ENCODE measurements at regions not wholly inside any gene's neighbourhood (a gene's known extent, or its start where the extent isn't known, plus 50 kb on each side); places are given as distances from the start of the nearest gene placed in this dataset.

- Histone ChIP-seq H3K27me3 (ENCODE audit: insufficient read depth, low read length) (no peaks in the 10 kb centered on the region), H2AFZ (ENCODE audit: low read depth, low read length) (no peak overlapping the region), H3K36me3 (ENCODE audit: insufficient read depth, low read length) (no peaks in the 10 kb centered on the region), H3K9me3 (ENCODE audit: insufficient read depth, low read depth, low read length) (no peaks in the 10 kb centered on the region), H3K27ac (ENCODE audit: low read depth, low read length) (no peak overlapping the region), H3K9ac (ENCODE audit: low read length) (no peak overlapping the region), H3K79me2 (ENCODE audit: insufficient read depth, low read length) (no peaks in the 10 kb centered on the region), H3K4me1 (ENCODE audit: insufficient read depth, low read length) (peaks cover 4% of the 10 kb centered on the region), H3K4me3 (ENCODE audit: insufficient read depth, low read depth, low read length) (no peak overlapping the region), H4K20me1 (ENCODE audit: insufficient read depth, low read length) (no peaks in the 10 kb centered on the region), H3K4me2 (ENCODE audit: low read length) (no peak overlapping the region)
- H3K27me3 Mint-ChIP-seq (ENCODE audit: low read depth, unreplicated experiment): no peaks in the 10 kb centered on the region
- H3K4me1 Mint-ChIP-seq (ENCODE audit: low read depth, unreplicated experiment): peaks cover 12% of the 10 kb centered on the region
- TF ChIP-seq EZH2 (IDR thresholded peaks at IDR 0.05; ENCODE audit: insufficient read depth, low read length): no peak
- TF ChIP-seq, protein P1, sequence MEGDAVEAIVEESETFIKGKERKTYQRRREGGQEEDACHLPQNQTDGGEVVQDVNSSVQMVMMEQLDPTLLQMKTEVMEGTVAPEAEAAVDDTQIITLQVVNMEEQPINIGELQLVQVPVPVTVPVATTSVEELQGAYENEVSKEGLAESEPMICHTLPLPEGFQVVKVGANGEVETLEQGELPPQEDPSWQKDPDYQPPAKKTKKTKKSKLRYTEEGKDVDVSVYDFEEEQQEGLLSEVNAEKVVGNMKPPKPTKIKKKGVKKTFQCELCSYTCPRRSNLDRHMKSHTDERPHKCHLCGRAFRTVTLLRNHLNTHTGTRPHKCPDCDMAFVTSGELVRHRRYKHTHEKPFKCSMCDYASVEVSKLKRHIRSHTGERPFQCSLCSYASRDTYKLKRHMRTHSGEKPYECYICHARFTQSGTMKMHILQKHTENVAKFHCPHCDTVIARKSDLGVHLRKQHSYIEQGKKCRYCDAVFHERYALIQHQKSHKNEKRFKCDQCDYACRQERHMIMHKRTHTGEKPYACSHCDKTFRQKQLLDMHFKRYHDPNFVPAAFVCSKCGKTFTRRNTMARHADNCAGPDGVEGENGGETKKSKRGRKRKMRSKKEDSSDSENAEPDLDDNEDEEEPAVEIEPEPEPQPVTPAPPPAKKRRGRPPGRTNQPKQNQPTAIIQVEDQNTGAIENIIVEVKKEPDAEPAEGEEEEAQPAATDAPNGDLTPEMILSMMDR (IDR thresholded peaks at IDR 0.05; ENCODE audit: insufficient read depth, low read depth, low read length): no peak
- DNase-seq (ENCODE audit: low read depth) (no peak), FAIRE-seq (no peak)
- H3K36me3 Mint-ChIP-seq (ENCODE audit: low read depth, unreplicated experiment): no peaks in the 10 kb centered on the region
- H3K27ac Mint-ChIP-seq (ENCODE audit: unreplicated experiment): peak overlapping the region; percentile 80
- H3K9me3 Mint-ChIP-seq (ENCODE audit: unreplicated experiment): peaks cover 4% of the 10 kb centered on the region
- H3K4me3 Mint-ChIP-seq (ENCODE audit: unreplicated experiment): no peak overlapping the region
Measured at GRCh38 chr11:128219731-128220120, 367.6 kb downstream of the ETS1 start.

- Histone ChIP-seq H3K79me2 (ENCODE audit: insufficient read depth, low read length) (no peaks in the 10 kb centered on the region), H3K27ac (ENCODE audit: low read depth, low read length) (no peak overlapping the region), H3K4me2 (ENCODE audit: low read length) (no peak overlapping the region), H3K27me3 (ENCODE audit: insufficient read depth, low read length) (no peaks in the 10 kb centered on the region), H3K4me1 (ENCODE audit: insufficient read depth, low read length) (peaks cover 4% of the 10 kb centered on the region), H2AFZ (ENCODE audit: low read depth, low read length) (no peak overlapping the region), H3K4me3 (ENCODE audit: insufficient read depth, low read depth, low read length) (no peak overlapping the region), H3K9me3 (ENCODE audit: insufficient read depth, low read depth, low read length) (no peaks in the 10 kb centered on the region), H3K9ac (ENCODE audit: low read length) (no peak overlapping the region), H3K36me3 (ENCODE audit: insufficient read depth, low read length) (no peaks in the 10 kb centered on the region), H4K20me1 (ENCODE audit: insufficient read depth, low read length) (no peaks in the 10 kb centered on the region)
- H3K27ac Mint-ChIP-seq (ENCODE audit: unreplicated experiment): no peak overlapping the region
- peaks cover 2% of the 10 kb centered on the region for H3K36me3 Mint-ChIP-seq (ENCODE audit: low read depth, unreplicated experiment)
- TF ChIP-seq, protein P1 (IDR thresholded peaks at IDR 0.05; ENCODE audit: insufficient read depth, low read depth, low read length): no peak
- no peak for TF ChIP-seq EZH2 (IDR thresholded peaks at IDR 0.05; ENCODE audit: insufficient read depth, low read length)
- no peak overlapping the region for H3K4me3 Mint-ChIP-seq (ENCODE audit: unreplicated experiment)
- no peaks in the 10 kb centered on the region for H3K27me3 Mint-ChIP-seq (ENCODE audit: low read depth, unreplicated experiment)
- H3K4me1 Mint-ChIP-seq (ENCODE audit: low read depth, unreplicated experiment): peaks cover 19% of the 10 kb centered on the region
- FAIRE-seq (no peak), DNase-seq (ENCODE audit: low read depth) (no peak)
- peaks cover 4% of the 10 kb centered on the region for H3K9me3 Mint-ChIP-seq (ENCODE audit: unreplicated experiment)
Measured at GRCh38 chr11:128216198-128216597, 371.2 kb downstream of the ETS1 start.

GRCh38 chr11:128215238-128215882 is 372.0 kb downstream of the ETS1 start:
- no peak for TF ChIP-seq EZH2 (IDR thresholded peaks at IDR 0.05; ENCODE audit: insufficient read depth, low read length)
- TF ChIP-seq, protein P1 (IDR thresholded peaks at IDR 0.05; ENCODE audit: insufficient read depth, low read depth, low read length): no peak
- DNase-seq (ENCODE audit: low read depth) (no peak), FAIRE-seq (no peak)
- H3K36me3 Mint-ChIP-seq (ENCODE audit: low read depth, unreplicated experiment): peaks cover 2% of the 10 kb centered on the region
- H3K4me2 ChIP-seq (ENCODE audit: low read length): no peak overlapping the region
- no peaks in the 10 kb centered on the region for H3K27me3 Mint-ChIP-seq (ENCODE audit: low read depth, unreplicated experiment)
- H3K4me1 Mint-ChIP-seq (ENCODE audit: low read depth, unreplicated experiment): peaks cover 23% of the 10 kb centered on the region
- no peaks in the 10 kb centered on the region for H3K79me2 ChIP-seq (ENCODE audit: insufficient read depth, low read length)
- H3K27ac Mint-ChIP-seq (ENCODE audit: unreplicated experiment): no peak overlapping the region
- peaks cover 4% of the 10 kb centered on the region for H3K9me3 Mint-ChIP-seq (ENCODE audit: unreplicated experiment)
- H3K27ac ChIP-seq (ENCODE audit: low read depth, low read length): no peak overlapping the region
- no peak overlapping the region for H3K9ac ChIP-seq (ENCODE audit: low read length)
- peaks cover 12% of the 10 kb centered on the region for H3K4me1 ChIP-seq (ENCODE audit: insufficient read depth, low read length)
- H2AFZ ChIP-seq (ENCODE audit: low read depth, low read length): no peak overlapping the region
- no peaks in the 10 kb centered on the region for H4K20me1 ChIP-seq (ENCODE audit: insufficient read depth, low read length)
- H3K4me3 Mint-ChIP-seq (ENCODE audit: unreplicated experiment): no peak overlapping the region
- H3K4me3 ChIP-seq (ENCODE audit: insufficient read depth, low read depth, low read length): no peak overlapping the region
- H3K36me3 ChIP-seq (ENCODE audit: insufficient read depth, low read length): no peaks in the 10 kb centered on the region
- no peaks in the 10 kb centered on the region for H3K27me3 ChIP-seq (ENCODE audit: insufficient read depth, low read length)
- H3K9me3 ChIP-seq (ENCODE audit: insufficient read depth, low read depth, low read length): no peaks in the 10 kb centered on the region

All from astrocyte (in vitro differentiated cells and primary cell).